Vagina (tissue), 2 donors: ENCODE measurements at regions not wholly inside any gene's neighbourhood (a gene's known extent, or its start where the extent isn't known, plus 50 kb on each side); places are given as distances from the start of the nearest gene placed in this dataset.

Experiments used
- DNase-seq, 2 donors: peaks; one replicate each; pipeline ENCODE4 v3.0.0-alpha.2; 2017; ENCODE audit errors: extremely low spot score in 2 of 2
- H3K27ac ChIP-seq: fragments of 200-600 bp; sonication (generic); one replicate; pipeline ENCODE4 v1.5.1; 2019
- H3K27me3 ChIP-seq: fragments of 200-600 bp; sonication (generic); one replicate; pipeline ENCODE4 v1.5.1; 2019
- H3K36me3 ChIP-seq, 2 donors: fragments of 200-600 bp; sonication (generic); one replicate each; pipeline ENCODE4 v1.5.1; 2017 to 2019
- H3K4me1 ChIP-seq: fragments of 200-600 bp; sonication (generic); one replicate; pipeline ENCODE4 v1.5.1; 2019
- H3K4me3 ChIP-seq, 2 donors: fragments of 200-600 bp; sonication (generic); 1 replicate in 1 of 2; 2 replicates in 1 of 2; pipeline ENCODE4 v1.5.1; 2016 to 2019
- H3K9me3 ChIP-seq: fragments of 200-600 bp; sonication (generic); one replicate; pipeline ENCODE4 v1.5.1; 2019
- POLR2A ChIP-seq, 2 donors: fragments of 450-650 bp; IDR thresholded peaks; one replicate each; pipeline ENCODE4 v1.6.1; 2017; ENCODE audit warnings: antibody characterized with exemption in 2 of 2, mild to moderate bottlenecking in 2 of 2, moderate library complexity in 2 of 2
- POLR2AphosphoS5 ChIP-seq, 2 donors: sonication (generic); formaldehyde crosslinking; IDR thresholded peaks; one replicate each; pipeline ENCODE4 v1.9.0; 2017; ENCODE audit warnings: antibody characterized with exemption in 2 of 2, mild to moderate bottlenecking in 2 of 2, low read depth in 1 of 2; ENCODE audit not compliant: insufficient read depth in 1 of 2
- intact Hi-C: fragments of 100-400 bp; cut with DNase I; formaldehyde crosslinking; loops from one replicate; pipeline ENCODE4 v1.15.1; 2023
- TF ChIP-seq, protein P1 (sequence below), 3 experiments: fragments of 450-650 bp in 2 of 3; fragments of 200-600 bp in 1 of 3; sonication (generic) in 1 of 3; IDR thresholded peaks; one replicate each; pipeline ENCODE4 v1.5.1; 2017 to 2019; ENCODE audit warnings: antibody characterized with exemption in 3 of 3, mild to moderate bottlenecking in 2 of 3, moderate library complexity in 2 of 3

DNA sequence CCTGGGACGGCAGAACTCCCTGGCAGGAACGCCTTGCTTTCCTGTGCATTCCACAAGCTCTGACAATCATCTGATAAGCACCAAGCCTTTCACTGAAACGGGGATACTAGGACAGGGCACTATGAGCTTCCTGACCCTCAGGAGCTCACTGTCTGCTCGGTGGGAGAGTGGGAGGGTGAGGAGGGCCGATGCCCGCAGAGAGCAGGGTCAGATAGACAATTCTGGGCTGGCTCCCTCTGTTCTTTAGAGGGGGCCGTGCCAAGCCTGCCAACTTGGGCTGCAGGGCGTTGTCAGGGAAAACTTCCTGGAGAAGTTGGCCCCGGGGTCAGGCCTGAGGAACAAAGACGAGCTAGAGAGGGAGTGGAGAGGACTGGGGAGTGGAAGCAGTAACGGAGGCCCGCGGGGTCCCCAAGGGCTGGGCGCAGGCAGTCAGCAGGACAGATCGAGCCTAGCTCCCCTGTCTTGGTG, 82.0 kb downstream of the CTAGE1 start:
- TF ChIP-seq POLR2A (IDR thresholded peaks at IDR 0.05) (no peak), POLR2AphosphoS5 (IDR thresholded peaks at IDR 0.05; ENCODE audit: insufficient read depth in 1 of 2, low read depth in 1 of 2) (no peak)
- TF ChIP-seq, protein P1, sequence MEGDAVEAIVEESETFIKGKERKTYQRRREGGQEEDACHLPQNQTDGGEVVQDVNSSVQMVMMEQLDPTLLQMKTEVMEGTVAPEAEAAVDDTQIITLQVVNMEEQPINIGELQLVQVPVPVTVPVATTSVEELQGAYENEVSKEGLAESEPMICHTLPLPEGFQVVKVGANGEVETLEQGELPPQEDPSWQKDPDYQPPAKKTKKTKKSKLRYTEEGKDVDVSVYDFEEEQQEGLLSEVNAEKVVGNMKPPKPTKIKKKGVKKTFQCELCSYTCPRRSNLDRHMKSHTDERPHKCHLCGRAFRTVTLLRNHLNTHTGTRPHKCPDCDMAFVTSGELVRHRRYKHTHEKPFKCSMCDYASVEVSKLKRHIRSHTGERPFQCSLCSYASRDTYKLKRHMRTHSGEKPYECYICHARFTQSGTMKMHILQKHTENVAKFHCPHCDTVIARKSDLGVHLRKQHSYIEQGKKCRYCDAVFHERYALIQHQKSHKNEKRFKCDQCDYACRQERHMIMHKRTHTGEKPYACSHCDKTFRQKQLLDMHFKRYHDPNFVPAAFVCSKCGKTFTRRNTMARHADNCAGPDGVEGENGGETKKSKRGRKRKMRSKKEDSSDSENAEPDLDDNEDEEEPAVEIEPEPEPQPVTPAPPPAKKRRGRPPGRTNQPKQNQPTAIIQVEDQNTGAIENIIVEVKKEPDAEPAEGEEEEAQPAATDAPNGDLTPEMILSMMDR (IDR thresholded peaks at IDR 0.05) = no peak
- H3K27me3 ChIP-seq = no peaks in the 10 kb centered on the region
- intact Hi-C loops = no loop called here
- peaks cover 8% of the 10 kb centered on the region for H3K4me1 ChIP-seq
- H3K9me3 ChIP-seq = no peaks in the 10 kb centered on the region
- H3K4me3 ChIP-seq = no peak overlapping the region
- no peak overlapping the region for H3K27ac ChIP-seq
- H3K36me3 ChIP-seq = no peaks in the 10 kb centered on the region
- DNase-seq = no peak

DNA sequence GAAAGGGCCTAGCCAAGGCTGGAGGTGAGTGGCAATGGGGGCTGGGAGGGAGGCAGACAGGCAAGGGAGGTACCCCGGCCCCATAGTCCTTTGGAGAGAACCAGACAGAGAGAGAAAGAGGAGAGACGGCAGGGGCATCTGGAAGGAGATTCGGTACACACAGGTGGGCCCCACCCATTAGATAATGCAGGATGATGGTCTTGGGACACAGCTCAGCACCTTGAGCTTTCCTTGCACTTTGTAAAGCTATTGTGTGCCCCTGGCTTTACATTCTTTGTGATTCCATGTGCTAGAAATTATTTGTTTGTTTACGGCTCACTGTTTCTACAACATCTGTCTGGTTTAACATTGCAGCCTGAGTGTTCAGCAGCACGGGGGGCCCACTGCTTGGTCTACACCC, 83.1 kb downstream of the CTAGE1 start:
- no peaks in the 10 kb centered on the region for H3K27me3 ChIP-seq
- no peak overlapping the region for H3K4me3 ChIP-seq
- no peak for DNase-seq
- H3K36me3 ChIP-seq = no peaks in the 10 kb centered on the region
- intact Hi-C loops = no loop called here
- TF ChIP-seq POLR2AphosphoS5 (IDR thresholded peaks at IDR 0.05; ENCODE audit: insufficient read depth in 1 of 2, low read depth in 1 of 2) = no peak
- TF ChIP-seq, protein P1 (IDR thresholded peaks at IDR 0.05) = no peak
- no peak for TF ChIP-seq POLR2A (IDR thresholded peaks at IDR 0.05)
- peaks cover 8% of the 10 kb centered on the region for H3K4me1 ChIP-seq
- H3K27ac ChIP-seq = no peak overlapping the region
- H3K9me3 ChIP-seq = no peaks in the 10 kb centered on the region

DNA sequence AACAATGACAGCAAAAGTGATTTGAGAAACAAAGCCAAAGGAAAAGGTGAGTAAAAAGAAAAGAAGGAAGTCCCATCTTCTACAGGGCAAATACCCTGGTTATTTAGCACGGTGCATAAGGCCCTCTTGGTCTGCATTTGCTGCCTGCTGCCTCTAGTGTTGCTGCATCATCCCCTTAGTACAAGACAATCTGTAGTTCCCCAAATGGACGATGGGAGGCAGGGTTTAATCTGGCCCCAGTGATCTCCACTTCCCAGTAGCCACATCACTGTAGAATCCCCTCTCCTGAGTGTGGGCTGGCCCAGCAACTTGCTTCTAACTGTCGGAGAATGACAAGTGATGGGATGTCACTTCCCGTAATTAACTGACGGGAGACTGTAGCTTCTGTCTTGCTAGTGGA, 85.1 kb downstream of the CTAGE1 start:
- Histone ChIP-seq H3K4me3 (no peak overlapping the region), H3K9me3 (no peaks in the 10 kb centered on the region), H3K27ac (no peak overlapping the region), H3K4me1 (peaks cover 8% of the 10 kb centered on the region), H3K36me3 (no peaks in the 10 kb centered on the region), H3K27me3 (no peaks in the 10 kb centered on the region)
- no peak for TF ChIP-seq POLR2AphosphoS5 (IDR thresholded peaks at IDR 0.05; ENCODE audit: insufficient read depth in 1 of 2, low read depth in 1 of 2)
- intact Hi-C loops = no loop called here
- no peak for DNase-seq

DNA sequence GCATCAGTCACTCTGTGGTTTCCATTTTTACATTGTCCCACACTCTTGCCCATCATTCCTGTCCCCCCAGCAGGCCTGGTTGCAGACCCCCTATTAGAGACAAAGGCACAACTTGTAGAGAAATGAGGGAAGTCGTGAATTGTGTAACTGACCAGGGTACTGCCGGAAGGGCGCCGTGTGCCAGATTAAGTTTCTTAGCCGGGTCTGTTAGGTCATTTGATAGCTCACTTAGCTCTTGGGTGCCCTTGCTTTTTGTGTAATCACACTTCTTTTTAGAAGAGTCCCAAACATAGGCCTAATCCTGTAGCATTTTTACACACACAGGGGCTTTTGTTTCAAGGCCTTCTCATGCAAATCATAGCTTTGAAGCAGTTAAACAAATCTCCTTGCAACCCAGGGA, 87.2 kb downstream of the CTAGE1 start:
- no peaks in the 10 kb centered on the region for H3K9me3 ChIP-seq
- H3K27ac ChIP-seq = no peak overlapping the region
- H3K36me3 ChIP-seq = no peaks in the 10 kb centered on the region
- peaks cover 5% of the 10 kb centered on the region for H3K4me1 ChIP-seq
- TF ChIP-seq POLR2A (IDR thresholded peaks at IDR 0.05) (no peak), POLR2AphosphoS5 (IDR thresholded peaks at IDR 0.05; ENCODE audit: insufficient read depth in 1 of 2, low read depth in 1 of 2) (no peak)
- TF ChIP-seq, protein P1 (IDR thresholded peaks at IDR 0.05) = no peak
- intact Hi-C loops = no loop called here
- H3K27me3 ChIP-seq = no peaks in the 10 kb centered on the region
- H3K4me3 ChIP-seq = no peak overlapping the region
- DNase-seq = no peak

DNA sequence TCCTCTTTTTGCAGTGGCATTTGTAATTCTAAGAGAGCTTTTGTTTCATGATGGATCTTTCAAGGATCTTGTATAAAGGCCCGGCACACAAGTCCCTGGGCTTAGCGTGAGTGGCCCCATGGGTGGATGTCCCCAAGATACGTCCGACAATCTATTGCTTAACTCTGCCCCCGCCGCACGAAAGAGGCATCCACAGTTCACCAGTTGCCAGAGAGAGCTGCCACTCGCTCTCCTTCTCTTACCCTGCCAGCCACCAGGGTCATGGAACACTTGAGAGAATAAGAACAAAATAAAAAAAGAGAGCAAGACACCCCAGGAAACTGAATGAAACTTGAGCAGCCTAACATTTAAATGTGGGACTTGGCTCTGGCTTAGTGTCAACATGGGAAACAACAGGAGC, 92.3 kb downstream of the CTAGE1 start:
- intact Hi-C loops = loop anchor here (10.0 kb wide), 1 partner anchor 131 kb away; no protein-coding TSS in a partner anchor
- no peaks in the 10 kb centered on the region for H3K36me3 ChIP-seq
- H3K27ac ChIP-seq = no peak overlapping the region
- peaks cover 9% of the 10 kb centered on the region for H3K4me1 ChIP-seq
- DNase-seq = no peak
- H3K9me3 ChIP-seq = no peaks in the 10 kb centered on the region
- no peak overlapping the region for H3K4me3 ChIP-seq
- no peaks in the 10 kb centered on the region for H3K27me3 ChIP-seq
- TF ChIP-seq, protein P1 (IDR thresholded peaks at IDR 0.05) = no peak
- no peak for TF ChIP-seq POLR2A (IDR thresholded peaks at IDR 0.05)
- no peak for TF ChIP-seq POLR2AphosphoS5 (IDR thresholded peaks at IDR 0.05; ENCODE audit: insufficient read depth in 1 of 2, low read depth in 1 of 2)
